Right renal pelvis (tissue), 4 donors: ENCODE measurements at regions not wholly inside any gene's neighbourhood (a gene's known extent, or its start where the extent isn't known, plus 50 kb on each side); places are given as distances from the start of the nearest gene placed in this dataset.
"Not testable (repeated sequence)": the region's sequence is repeated elsewhere in the genome, so short reads cannot be mapped to it uniquely, and the experiment has no call there.

Experiments
- DNase-seq, 4 donors: peaks; one replicate each; pipeline ENCODE4 v3.0.0-alpha.2; 2013; ENCODE audit warnings: low read depth in 4 of 4, low spot score in 3 of 4, missing footprints in 1 of 4

DNA sequence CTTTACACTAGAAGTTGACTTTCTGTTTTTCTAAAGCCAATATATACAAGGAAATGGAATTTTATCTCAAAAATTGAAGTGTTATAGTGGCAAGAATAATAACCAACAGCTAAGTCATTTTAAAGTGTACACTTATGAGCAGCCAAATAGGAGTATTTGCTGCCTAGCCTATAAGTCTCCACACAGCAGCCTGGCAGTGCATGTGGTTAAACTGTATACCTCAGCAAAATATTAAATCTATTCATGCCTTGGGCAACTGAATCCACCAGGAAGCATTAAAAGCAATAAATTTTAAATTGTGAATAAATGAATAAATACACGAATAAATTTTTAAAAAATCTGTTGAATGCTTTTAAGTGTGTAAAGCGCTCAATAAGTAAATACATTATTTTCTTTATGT lies 432.4 kb upstream of the RORB start:
- DNase-seq: no peak

DNA sequence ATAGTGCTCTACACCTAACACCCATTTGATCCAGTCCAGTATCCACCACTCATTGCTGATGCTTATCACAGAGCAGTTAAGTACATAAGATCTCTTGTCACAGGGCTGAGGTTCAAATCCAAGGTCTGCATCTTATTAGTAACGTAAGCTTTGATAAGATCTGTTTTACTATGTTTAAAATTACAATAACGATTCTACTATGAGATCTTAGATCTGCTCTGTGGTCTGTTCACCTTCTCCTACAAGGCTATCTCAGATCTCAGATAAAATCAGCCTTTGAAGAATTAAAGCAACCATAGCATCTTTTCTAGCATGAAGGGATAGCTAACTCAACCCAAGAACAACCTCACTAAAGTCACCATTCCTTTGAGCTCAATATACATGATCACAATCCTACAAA lies 431.0 kb upstream of the RORB start:
- no peak for DNase-seq

DNA sequence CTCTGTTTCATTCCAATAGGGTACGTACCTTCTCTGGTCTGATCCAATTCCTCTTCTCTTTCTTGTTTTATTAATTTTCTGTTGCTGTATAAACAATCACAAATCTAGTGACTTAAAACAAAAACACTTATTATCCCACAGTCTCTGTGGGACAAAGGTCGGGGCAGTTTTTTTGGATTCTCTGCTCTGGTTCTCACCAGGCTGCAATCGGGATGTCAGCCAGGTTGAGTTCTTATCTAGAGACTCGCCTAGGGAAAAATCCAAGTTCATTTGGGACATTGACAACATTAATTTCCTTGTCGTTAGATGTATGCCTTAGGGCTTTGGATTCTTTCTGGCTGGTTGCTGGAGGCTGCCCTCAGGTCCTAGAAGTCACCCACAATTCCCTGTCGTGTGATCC lies 430.5 kb upstream of the RORB start:
- DNase-seq: no peak

DNA sequence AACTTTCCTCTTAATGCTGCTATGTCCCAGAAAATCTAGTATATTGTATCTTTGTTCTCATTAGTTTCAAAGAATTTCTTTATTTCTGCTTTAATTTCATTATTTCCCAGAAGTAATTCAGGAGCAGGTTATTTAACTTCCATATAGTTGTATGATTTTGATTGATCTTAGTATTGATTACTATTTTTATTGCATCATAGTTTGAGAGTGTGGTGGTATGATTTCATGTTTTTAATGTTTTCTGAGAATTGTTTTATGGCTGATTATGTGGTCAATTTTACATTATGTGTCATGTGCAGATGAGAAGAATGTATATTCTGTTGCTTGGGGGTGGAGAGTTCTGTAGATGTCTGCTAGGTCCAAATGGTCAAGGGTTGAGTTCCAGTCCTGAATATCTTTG lies 425.6 kb upstream of the RORB start:
- DNase-seq: no peak

DNA sequence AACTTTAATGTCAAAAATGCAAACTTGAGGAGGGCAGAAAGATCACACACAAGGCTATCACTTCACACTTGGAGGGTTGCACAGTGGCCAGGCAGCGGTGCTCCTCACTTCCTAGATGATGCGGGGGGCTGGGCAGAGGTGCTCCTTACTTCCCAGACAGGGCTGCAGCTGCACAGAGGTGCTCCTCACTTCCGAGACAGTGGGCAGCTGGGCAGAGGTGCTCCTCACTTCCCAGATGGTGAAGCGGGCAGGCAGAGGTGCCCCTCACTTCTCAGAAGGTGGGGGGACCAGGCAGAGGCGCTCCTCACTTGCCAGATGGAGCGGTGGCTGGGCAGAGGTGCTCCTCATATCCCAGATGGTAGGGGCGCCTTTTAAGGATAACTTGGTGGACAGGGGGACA lies 423.2 kb upstream of the RORB start:
- DNase-seq: no peak

DNA sequence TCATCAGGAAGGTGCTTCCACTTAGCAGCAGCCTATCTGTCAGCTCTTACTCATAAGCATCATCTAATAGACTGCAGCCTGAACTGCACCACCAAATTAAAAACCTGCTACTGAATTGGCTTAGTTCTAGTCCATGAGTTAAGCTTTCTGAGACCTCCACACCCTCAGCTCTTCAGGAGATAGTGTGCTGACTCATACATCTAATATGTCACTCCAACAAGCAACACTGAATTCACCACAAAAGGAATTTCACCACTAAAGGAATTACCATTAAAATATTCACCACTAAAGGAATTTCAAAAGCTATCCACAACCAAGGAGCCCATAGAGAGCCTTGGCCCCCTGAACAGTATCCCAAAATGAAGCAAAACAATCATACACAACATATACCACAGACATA lies 418.5 kb upstream of the RORB start:
- DNase-seq: no peak

DNA sequence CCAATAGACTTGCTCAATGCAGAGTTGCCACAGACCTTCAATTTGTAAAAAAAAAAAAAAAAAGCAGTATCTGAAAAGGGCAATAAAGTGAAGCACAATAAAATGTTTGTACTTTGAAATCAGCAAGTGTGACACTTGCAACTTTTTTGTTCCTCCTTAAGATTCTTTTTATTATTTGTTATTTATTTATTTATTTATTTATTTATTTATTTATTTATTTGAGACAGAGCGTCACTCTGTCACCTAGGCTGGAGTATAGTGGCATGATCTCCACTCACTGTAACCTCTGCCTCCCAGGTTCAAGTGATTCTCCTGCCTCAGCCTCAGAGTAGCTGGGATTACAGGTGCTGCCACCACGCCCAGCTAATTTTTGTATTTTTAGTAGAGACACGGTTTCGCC lies 416.5 kb upstream of the RORB start:
- DNase-seq: not testable (repeated sequence)

DNA sequence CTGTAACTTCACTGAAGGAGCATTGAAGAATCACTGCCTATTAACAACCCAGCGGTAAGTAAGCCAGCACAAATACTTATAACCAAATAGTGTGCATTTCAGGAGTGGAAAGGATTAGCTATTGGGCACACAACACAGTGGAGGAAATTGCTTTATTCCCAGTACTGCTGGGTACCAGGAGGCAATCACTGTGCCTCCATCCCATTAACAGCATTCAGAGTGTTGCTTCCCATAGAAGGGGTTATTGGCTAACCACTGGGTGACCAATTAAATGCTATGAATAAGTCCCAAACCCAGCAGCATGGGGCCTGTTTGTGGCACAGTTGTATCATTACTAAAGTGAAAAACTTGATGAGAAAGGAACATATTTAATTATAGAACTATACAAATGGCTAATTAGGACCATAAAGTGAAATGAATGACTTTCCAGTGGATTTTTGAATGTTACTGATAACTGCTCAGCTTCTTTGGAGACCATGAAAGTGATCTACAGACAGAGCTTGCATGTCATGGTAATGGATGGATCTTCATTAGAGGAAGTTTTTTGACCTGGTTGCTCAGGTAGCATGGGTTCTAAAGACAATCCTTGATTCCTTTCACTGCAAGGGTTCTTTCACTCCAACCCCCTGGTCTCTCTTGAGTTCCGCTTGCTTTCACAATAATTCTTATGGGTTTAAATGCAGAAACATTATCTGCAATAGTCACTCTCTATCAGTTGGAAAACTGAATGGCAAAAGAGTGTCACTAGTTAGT lies 413.3 kb upstream of the RORB start:
- DNase-seq: no peak

DNA sequence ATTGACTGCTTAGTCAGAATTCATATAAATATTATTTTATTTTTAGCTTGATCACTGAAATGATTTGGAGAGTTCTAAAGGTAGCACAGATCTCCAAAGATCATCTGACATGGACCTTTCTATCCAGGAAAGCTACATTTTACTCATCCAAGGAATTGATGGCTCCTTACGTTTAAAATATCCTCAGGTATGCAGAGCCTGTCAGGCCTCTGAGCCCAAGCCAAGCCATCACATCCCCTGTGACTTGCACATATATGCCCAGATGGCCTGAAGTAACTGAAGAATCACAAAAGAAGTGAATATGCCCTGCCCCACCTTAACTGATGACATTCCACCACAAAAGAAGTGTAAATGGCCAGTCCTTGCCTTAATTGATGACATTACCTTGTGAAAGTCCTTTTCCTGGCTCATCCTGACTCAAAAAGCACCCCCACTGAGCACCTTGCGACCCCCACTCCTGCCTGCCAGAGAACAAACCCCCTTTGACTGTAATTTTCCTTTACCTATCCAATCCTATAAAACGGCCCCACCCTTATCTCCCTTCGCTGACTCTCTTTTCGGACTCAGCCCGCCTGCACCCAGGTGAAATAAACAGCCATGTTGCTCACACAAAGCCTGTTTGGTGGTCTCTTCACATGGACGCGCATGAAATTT lies 411.6 kb upstream of the RORB start:
- not testable (repeated sequence) for DNase-seq

DNA sequence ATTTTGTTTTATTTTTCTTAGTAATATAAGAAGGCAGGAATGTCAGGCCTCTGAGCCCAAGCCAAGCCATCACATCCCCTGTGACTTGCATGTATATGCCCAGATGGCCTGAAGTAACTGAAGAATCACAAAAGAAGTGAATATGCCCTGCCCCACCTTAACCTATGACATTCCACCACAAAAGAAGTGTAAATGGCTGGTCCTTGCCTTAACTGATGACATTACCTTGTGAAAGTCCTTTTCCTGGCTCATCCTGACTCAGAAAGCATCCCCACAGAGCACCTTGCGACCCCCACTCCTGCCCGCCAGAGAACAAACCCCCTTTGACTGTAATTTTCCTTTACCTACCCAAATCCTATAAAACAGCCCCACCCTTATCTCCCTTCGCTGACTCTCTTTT lies 406.2 kb upstream of the RORB start:
- not testable (repeated sequence) for DNase-seq

DNA sequence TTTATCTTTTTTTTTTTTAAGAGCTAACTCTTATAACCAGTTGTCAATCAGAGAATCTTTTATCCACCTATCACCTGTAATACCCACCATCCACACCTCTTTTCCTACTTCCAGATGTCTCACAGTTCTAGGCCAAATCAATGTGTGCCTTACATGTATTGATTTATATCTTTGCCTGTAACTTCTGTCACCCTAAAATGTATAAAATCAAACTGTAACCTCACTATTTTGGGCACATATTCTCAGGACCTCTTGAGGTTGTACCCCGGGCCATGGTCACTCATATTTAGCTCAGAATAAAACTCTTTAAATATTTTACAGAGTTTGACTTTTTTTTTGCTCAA lies 404.7 kb upstream of the RORB start:
- DNase-seq: no peak

DNA sequence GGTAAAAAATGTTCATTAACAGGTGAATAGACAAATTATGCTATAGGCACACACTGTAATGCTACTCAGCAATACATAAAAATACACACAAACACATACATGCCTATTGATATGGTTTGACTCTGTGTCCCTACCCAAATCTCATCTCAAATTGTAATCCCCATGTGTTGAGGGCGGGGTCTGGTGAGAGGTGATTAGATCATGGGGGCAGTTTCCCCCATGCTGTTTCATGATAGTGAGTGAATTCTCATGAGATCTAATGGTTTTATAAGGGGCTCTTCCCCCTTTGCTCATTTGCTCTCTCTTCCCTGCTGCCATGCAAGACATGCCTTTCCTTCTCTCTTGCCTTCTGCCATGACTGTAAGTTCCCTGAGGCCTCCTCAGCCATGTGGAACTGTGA lies 403.1 kb upstream of the RORB start:
- not testable (repeated sequence) for DNase-seq

DNA sequence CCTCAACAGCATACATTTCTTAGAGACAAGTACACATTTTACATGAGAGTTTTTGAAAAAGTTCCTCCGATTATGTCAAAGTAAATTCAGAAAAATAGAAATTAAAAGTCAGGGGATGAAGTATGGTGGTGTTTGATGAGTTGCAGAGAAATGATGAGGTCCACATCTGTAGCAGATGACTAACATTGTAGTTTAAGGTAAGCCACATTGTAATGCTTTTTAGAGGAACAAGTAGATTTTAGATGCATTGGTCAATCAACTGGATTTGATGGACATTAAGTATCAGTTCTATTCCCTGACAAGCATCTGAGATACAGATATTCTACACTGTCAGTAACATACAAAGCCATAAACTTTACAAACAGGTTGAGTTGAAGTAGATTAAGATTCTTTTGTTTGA lies 402.4 kb upstream of the RORB start:
- no peak for DNase-seq

DNA sequence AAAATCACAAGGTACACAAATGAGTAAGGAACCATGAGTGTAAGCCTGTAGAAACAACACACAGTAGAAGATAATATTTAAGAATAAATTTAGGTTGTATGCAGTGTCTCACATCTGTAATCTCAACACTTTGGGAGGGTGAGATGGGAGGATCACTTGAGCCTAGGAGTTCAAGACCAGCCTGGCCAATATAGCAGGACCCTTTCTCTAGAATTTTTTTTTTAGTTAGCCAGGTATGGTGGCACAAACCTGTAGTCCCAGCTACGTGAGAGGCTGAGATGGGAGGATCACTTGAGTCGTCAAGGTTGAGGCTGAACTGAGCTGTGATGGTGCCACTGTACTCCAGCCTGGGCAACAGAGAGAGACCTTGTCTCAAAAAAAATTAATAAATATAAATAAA lies 401.2 kb upstream of the RORB start:
- DNase-seq: no peak

DNA sequence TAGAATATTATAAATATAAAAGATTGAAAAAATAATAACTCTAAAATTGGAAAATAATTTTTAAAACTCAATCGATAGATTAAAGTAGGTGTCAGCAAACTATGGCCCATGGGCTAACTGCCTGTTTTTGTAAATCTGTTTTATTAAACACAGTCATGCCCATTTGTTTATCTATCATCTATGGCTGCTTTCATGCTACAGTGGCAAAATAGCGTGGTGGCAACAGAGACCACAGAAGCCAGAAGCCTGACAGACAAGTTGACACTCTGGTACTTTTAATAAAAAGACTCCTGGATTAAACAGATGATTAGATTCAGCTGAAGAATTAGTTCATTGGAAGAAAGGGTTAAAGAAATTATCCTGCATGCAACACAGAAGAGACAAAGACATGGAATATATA lies 400.7 kb upstream of the RORB start:
- DNase-seq: no peak

DNA sequence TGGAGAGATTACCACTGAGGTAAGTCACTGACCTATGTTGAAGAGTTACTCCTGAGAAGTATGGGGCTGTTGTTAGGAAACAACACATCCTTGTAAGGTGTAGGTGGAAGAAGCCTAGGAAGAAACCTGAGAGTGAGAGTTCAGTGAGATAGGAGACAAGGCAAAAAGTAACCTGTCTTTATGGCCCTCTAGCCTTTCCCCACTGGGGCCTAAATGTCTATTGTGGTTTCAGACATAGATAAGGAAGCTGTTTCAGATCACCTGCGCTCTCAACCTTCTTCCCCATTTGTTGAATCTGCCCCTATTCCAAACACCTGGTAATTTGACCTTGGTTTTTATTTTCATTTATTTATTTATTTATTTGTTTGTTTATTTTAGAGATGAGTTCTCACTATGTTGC lies 397.1 kb upstream of the RORB start:
- no peak for DNase-seq

DNA sequence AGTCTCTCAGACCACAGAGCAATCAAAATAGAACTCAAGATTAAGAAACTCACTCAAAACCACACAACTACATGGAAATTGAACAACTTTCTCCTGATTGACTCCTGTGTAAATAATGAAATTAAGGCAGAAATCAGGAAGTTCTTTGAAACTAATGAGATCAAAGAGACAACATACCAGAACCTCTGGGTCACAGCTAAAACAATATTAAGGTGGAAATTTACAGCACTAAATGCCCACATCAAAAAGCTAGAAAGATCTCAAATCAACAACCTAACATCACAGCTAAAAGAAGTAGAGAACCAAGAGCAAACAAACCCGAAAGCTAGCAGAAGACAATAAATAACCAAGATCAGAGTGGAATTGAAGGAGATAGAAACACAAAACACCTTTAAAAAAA lies 395.0 kb upstream of the RORB start:
- DNase-seq: not testable (repeated sequence)

DNA sequence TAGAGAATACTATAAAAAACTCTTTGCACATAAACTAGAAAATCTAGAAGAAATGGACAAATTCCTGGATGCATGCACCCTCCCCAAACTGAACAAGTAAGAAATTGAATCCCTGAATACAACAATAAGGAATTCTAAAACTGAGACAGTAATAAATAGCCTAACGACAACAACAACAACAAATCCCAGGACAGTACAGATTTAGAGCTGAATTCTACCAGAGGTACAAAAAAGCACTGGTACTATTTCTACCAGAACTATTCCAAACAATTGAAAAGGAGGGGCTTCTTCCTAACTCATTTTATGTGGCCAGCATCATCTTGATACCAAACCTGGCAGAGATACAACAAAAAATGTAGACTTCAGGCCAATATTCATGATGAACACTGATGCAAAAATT lies 394.4 kb upstream of the RORB start:
- DNase-seq: no peak

DNA sequence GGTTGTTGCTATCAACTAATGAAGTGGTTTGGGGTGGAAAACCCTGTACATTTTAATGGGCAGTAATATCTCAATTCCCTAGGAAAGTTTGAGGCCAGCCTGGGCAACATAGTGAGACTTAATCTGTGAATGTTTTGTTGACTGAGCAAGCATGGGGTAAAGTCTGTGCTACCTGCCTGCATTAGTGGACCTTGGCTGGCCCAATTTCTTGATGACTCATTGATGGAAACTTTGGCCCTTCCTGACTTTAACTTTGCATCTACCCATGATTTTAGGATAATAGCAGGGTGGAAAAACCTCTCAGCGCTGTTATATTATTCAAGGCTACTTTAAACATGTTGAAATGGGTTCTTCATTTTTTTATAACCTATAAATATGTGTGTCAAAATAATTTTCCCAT lies 389.4 kb upstream of the RORB start:
- no peak for DNase-seq

DNA sequence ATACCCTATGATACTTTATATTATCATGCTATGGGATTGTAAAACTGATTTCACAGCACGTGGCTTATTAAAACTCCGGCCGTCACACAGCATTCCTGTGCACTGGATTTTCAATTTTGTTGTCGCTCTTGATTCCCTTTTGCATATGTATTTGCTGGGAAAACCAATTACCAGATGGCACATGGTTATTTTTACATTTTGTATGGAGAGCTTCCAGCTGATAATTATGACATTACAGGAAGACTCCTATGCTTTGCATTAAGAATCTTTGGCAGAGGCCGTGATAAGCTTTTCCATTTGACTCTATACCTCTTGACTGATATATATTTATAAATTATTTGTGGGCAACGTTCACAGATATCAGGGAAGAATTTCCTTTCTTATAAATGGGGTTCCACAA lies 381.2 kb upstream of the RORB start:
- DNase-seq: no peak

DNA sequence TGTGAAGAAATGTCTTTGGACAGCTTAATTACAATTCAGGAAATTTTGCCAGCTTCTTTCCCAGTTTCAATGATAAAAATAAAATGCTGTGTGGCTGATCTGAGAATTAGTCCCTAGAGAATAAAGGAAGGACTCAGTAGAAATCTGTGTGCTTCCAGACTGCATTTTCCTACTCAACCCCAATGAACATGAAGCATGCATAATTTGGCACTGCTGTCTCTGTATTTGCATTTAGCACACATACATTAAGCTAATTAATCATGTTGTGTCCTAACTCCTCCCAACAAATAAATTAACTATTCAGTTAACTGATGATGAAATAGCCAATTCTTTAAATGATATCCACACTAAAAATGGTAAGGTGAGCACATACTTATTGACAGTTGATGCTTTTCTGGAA lies 380.0 kb upstream of the RORB start:
- no peak for DNase-seq

DNA sequence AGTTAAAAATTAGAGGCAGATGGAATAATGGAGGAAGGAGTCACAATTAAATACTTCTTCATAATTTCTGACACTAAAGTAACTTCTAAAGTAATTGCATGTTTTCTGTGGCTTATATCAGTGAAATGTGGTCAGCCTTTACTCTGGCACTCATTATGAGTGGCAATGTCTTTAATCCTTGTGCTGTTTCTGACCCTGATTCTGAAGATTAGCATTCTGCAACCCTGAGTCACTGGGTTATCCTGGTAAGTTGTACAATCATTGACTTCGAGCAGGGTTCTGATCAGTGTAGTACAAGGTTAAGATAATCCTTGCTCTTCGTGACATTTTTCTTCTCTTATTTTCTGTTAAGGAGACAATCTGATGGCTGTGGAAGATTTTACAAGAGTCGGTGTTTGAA lies 379.4 kb upstream of the RORB start:
- DNase-seq: no peak

DNA sequence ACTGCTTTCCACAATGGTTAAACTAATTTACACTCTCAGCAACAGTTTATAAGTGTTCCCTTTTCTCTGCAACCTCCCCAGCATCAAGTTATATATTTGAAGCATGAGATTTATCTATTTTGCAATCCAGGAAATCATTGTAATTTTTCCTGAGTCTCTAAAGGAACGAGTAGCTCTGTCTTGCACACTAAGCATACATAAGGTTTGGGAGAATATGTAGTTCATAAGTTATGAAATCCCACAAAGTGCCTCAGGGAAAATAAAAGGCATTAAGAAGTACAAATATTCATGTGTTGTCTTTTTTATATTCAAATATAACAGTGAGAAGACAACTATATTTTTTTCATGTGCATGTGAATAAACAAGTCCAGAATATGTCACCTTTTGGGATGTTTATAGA lies 377.1 kb upstream of the RORB start:
- DNase-seq: no peak
